Trophoblast cell (in vitro differentiated cells and primary cell): ENCODE measurements at regions not wholly inside any gene's neighbourhood (a gene's known extent, or its start where the extent isn't known, plus 50 kb on each side); places are given as distances from the start of the nearest gene placed in this dataset.
A peak's percentile ranks its signal among the peaks of the same experiment; 100 is the strongest.

Experiments used
- DNase-seq, 2 donors: peaks; one replicate each; pipeline ENCODE4 v3.0.0-alpha.2; 2016
- H2AFZ ChIP-seq: 2 replicates; pipeline ENCODE4 v1.6.1; 2013; ENCODE audit warnings: low read length, moderate library complexity, mild to moderate bottlenecking; ENCODE audit not compliant: insufficient read depth, poor library complexity
- H2AK5ac ChIP-seq: 2 replicates; pipeline ENCODE4 v1.6.1; 2013; ENCODE audit warnings: mild to moderate bottlenecking, low read length
- H2BK120ac ChIP-seq: 2 replicates; pipeline ENCODE4 v1.6.1; 2013; ENCODE audit warnings: low read length, mild to moderate bottlenecking, moderate library complexity; ENCODE audit not compliant: insufficient read depth, poor library complexity
- H2BK12ac ChIP-seq: 2 replicates; pipeline ENCODE4 v1.6.1; 2013; ENCODE audit warnings: mild to moderate bottlenecking, low read length, moderate library complexity
- H2BK5ac ChIP-seq: 2 replicates; pipeline ENCODE4 v1.6.1; 2013; ENCODE audit warnings: low read length, low read depth, moderate library complexity, mild to moderate bottlenecking; ENCODE audit not compliant: poor library complexity
- H3K14ac ChIP-seq: 2 replicates; pipeline ENCODE4 v1.6.1; 2013; ENCODE audit warnings: mild to moderate bottlenecking, low read length
- H3K18ac ChIP-seq: 2 replicates; pipeline ENCODE4 v1.6.1; 2013; ENCODE audit warnings: mild to moderate bottlenecking, low read length
- H3K23ac ChIP-seq: 2 replicates; pipeline ENCODE4 v1.6.1; 2013; ENCODE audit warnings: low read length
- H3K27ac ChIP-seq: 2 replicates; pipeline ENCODE4 v1.5.1; 2013; ENCODE audit warnings: low read depth, mild to moderate bottlenecking, inconsistent platforms, low read length, moderate library complexity
- H3K27me3 ChIP-seq: 2 replicates; pipeline ENCODE4 v1.6.1; 2013; ENCODE audit warnings: inconsistent platforms, mild to moderate bottlenecking, low read length, moderate library complexity; ENCODE audit not compliant: insufficient read depth
- H3K36me3 ChIP-seq, 2 experiments: 1 replicate in 1 of 2; 2 replicates in 1 of 2; pipeline ENCODE4 v1.6.1; 2013; ENCODE audit warnings: low read length in 2 of 2, mild to moderate bottlenecking in 2 of 2, moderate library complexity in 1 of 2; ENCODE audit not compliant: insufficient read depth in 2 of 2, control insufficient read depth in 1 of 2
- H3K4ac ChIP-seq: 2 replicates; pipeline ENCODE4 v1.6.1; 2013; ENCODE audit warnings: low read depth, mild to moderate bottlenecking, low read length, moderate library complexity
- H3K4me1 ChIP-seq, 2 experiments: 1 replicate in 1 of 2; 2 replicates in 1 of 2; pipeline ENCODE4 v1.6.1; 2013; ENCODE audit warnings: low read length in 2 of 2, mild to moderate bottlenecking in 2 of 2, moderate library complexity in 1 of 2; ENCODE audit not compliant: insufficient read depth in 2 of 2, control insufficient read depth in 1 of 2
- H3K4me2 ChIP-seq: 2 replicates; pipeline ENCODE4 v1.6.1; 2013; ENCODE audit warnings: inconsistent platforms, mild to moderate bottlenecking, low read length, moderate library complexity
- H3K4me3 ChIP-seq: 2 replicates; pipeline ENCODE4 v1.5.1; 2013; ENCODE audit warnings: mild to moderate bottlenecking, low read depth, low read length, inconsistent platforms
- H3K79me1 ChIP-seq: one replicate; pipeline ENCODE4 v1.6.1; 2013; ENCODE audit warnings: low read length
- H3K79me2 ChIP-seq: 2 replicates; pipeline ENCODE4 v1.6.1; 2013; ENCODE audit warnings: low read length, mild to moderate bottlenecking; ENCODE audit not compliant: control insufficient read depth, insufficient read depth, poor library complexity
- H3K9ac ChIP-seq: 2 replicates; pipeline ENCODE4 v1.6.1; 2013; ENCODE audit warnings: mild to moderate bottlenecking, low read length
- H3K9me3 ChIP-seq: 2 replicates; pipeline ENCODE4 v1.6.1; 2013; ENCODE audit warnings: low read depth, mild to moderate bottlenecking, control low read depth, inconsistent platforms, low read length; ENCODE audit not compliant: insufficient read depth
- H4K12ac ChIP-seq: 2 replicates; pipeline ENCODE4 v1.6.1; 2013; ENCODE audit warnings: low read depth, mild to moderate bottlenecking, low read length, moderate library complexity
- H4K8ac ChIP-seq: 2 replicates; pipeline ENCODE4 v1.6.1; 2013; ENCODE audit warnings: low read depth, mild to moderate bottlenecking, low read length, moderate library complexity
- H4K91ac ChIP-seq: one replicate; pipeline ENCODE4 v1.6.1; 2013; ENCODE audit warnings: low read depth, mild to moderate bottlenecking, low read length, moderate library complexity
- WGBS: extraction: QIAGEN DNeasy Blood & Tissue Kit; methylation state at CpG from one replicate; pipeline ENCODE4 v1.1.7; 2013; ENCODE audit warnings: missing lambda C conversion rate; ENCODE audit not compliant: insufficient read length, insufficient coverage; ENCODE audit errors: extremely low coverage; 5-methylcytosine and 5-hydroxymethylcytosine counted together

DNA sequence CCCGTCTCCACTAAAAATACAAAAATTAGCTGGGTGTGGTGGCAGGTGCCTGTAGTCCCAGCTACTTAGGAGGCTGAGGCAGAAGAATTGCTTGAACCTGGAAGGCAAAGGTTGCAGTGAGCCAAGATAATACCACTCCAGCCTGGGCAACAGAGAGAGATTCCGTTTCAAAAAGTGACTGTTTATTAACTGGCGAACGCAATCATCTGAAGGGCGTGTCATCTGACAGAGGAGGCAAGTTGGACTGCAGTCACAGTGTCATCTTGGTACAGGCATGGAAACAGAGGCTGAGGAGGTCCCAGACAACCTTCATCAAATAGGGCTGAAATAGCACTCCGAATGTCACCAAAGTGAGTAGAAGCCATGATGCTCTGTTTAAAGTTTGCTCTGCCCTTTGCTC is 75.3 kb upstream of the NFE2L3 start:
- H2AFZ ChIP-seq = no peak overlapping the region

DNA sequence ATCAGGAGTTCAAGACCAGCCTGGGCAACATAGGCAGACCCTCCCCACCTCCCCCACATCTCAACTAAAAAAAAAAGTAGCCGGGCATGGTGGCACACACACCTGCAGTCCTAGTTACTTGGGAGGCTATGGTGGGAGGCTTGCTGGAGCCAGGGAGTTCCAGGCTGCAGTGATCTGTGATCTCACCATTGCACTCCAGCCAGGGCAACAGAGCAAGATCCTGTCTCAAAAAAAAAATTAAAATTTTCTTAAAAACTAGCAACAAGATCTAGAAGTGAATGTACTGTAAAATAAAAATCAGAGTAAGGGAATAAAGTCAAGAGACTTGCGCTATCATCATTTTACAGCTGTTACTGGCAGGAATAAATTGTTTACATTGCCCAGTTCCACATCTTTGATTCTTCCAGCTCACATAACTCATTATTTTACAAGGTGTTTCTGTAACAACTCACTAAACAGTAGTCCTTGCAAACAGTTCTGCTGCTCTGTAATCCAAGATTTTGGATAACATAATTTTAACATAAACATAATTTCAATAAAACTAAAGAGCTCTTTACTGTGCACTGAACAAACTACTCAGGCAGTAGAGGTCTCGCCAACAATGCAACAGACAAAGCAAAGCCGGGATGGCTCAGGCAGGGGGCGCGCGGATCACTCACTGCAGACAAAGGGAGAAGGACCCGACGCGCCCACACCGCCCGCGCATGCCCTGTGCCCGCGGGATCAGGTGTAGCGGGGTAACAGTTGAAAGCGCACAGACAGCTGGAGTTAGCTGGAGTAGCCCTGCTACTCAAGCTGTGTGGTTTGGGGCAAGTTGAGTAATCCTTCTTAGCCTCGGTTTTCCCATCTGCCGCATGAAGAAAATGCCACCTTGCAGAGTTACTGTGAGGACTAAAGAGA is 73.3 kb upstream of the NFE2L3 start:
- Histone ChIP-seq H2AK5ac (no peak overlapping the region), H4K8ac (no peak overlapping the region), H3K18ac (no peak overlapping the region), H3K9me3 (no peaks in the 10 kb centered on the region), H3K27ac (no peak overlapping the region), H2AFZ (no peak overlapping the region), H3K79me1 (peaks cover 7% of the 10 kb centered on the region), H2BK5ac (no peak overlapping the region), H3K27me3 (no peaks in the 10 kb centered on the region), H3K79me2 (no peaks in the 10 kb centered on the region), H3K36me3 (no peaks in the 10 kb centered on the region), H3K4me2 (peak overlapping the region; percentile 54), H2BK12ac (no peak overlapping the region), H3K4ac (no peak overlapping the region), H2BK120ac (no peak overlapping the region), H4K91ac (no peak overlapping the region), H3K14ac (peak overlapping the region; percentile 29), H4K12ac (no peak overlapping the region), H3K9ac (no peak overlapping the region), H3K4me1 (peaks cover 7 to 10% of the 10 kb centered on the region in 2 experiments), H3K4me3 (no peak overlapping the region), H3K23ac (no peak overlapping the region)
- peak; percentile 31 to 70 for DNase-seq
- no CpG with 5 or more reads among the region's 19 CpGs for WGBS

More for the DNA sequence above, 75.3 kb upstream of the NFE2L3 start:
- no peaks in the 10 kb centered on the region for H3K9me3 ChIP-seq
- no peak overlapping the region for H2BK5ac ChIP-seq
- no peak overlapping the region for H4K91ac ChIP-seq
- H3K23ac ChIP-seq = no peak overlapping the region
- no peak overlapping the region for H4K12ac ChIP-seq
- H4K8ac ChIP-seq = no peak overlapping the region
- no peaks in the 10 kb centered on the region for H3K27me3 ChIP-seq
- no peak overlapping the region for H3K4me2 ChIP-seq
- H3K4me3 ChIP-seq = no peak overlapping the region
- no peak overlapping the region for H3K9ac ChIP-seq
- no peak overlapping the region for H3K18ac ChIP-seq
- no peak overlapping the region for H3K4ac ChIP-seq
- no peaks in the 10 kb centered on the region for H3K79me2 ChIP-seq
- no peak overlapping the region for H2BK120ac ChIP-seq
- DNase-seq = no peak
- no peaks in the 10 kb centered on the region for H3K36me3 ChIP-seq
- peaks cover 2% of the 10 kb centered on the region for H3K79me1 ChIP-seq
- H3K4me1 ChIP-seq = peaks cover 0 to 4% of the 10 kb centered on the region in 2 experiments
- no CpG with 5 or more reads among the region's 6 CpGs for WGBS
- no peak overlapping the region for H2BK12ac ChIP-seq
- no peak overlapping the region for H2AK5ac ChIP-seq
- no peak overlapping the region for H3K14ac ChIP-seq
- no peak overlapping the region for H3K27ac ChIP-seq

DNA sequence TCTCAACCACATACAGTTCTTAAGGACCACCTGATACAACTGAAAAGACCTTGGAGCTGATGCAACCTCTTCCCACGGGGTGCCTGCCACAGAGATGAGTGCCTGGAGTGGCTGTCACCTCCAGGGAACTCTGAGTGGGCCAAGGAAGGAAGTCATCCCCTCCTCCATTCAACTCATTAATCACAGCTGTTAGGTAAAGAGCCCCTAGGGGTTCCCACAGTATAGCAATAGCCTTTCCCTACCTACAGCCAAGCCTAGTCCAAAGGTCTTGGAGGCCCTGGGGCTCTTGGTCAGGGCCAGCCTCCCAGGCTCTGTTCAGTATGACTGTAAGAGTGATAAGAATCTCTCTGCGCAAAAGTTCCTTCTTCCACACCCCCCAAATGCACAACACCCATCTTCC is 70.4 kb upstream of the NFE2L3 start:
- no CpG with 5 or more reads among the region's 2 CpGs for WGBS
- Histone ChIP-seq H3K23ac (no peak overlapping the region), H3K4ac (no peak overlapping the region)

DNA sequence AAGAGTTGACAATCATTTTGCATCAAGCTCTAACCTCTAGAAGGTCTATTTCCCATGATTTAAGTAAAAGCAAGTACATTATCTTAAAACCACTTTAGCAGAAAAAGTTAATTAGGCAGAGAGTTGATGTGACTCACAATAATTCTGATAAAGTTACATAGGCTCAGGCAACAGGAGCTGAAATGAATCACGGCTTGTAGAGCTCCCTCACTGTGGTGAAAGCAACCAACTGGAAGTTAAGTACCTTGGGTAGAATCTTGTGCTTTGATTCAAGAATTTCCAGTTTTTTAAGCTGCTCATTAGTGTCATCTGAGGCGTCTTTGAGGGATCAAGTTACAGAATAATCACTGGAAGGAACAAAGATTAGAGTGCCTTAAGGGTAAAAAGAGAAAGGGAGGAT is 68.9 kb upstream of the NFE2L3 start:
- WGBS = no CpG with 5 or more reads among the region's 2 CpGs
- H3K79me2 ChIP-seq = peaks cover 2% of the 10 kb centered on the region

More for the DNA sequence above, 70.4 kb upstream of the NFE2L3 start:
- Histone ChIP-seq H2BK5ac (no peak overlapping the region), H4K8ac (no peak overlapping the region), H3K14ac (no peak overlapping the region), H3K9me3 (no peaks in the 10 kb centered on the region), H4K12ac (no peak overlapping the region), H3K79me2 (no peaks in the 10 kb centered on the region), H4K91ac (no peak overlapping the region), H2BK12ac (no peak overlapping the region), H3K36me3 (no peaks in the 10 kb centered on the region), H3K9ac (no peak overlapping the region), H3K79me1 (peaks cover 12% of the 10 kb centered on the region), H3K27ac (peak overlapping the region; percentile 74), H3K4me1 (peaks cover 7 to 10% of the 10 kb centered on the region in 2 experiments), H3K18ac (no peak overlapping the region), H3K4me3 (no peak overlapping the region), H3K4me2 (no peak overlapping the region), H2AFZ (no peak overlapping the region), H2AK5ac (no peak overlapping the region), H2BK120ac (no peak overlapping the region), H3K27me3 (no peaks in the 10 kb centered on the region)
- peak in 1 of 2 donors; percentile 35 for DNase-seq

More for the DNA sequence above, 68.9 kb upstream of the NFE2L3 start:
- no peak overlapping the region for H4K12ac ChIP-seq
- no peak overlapping the region for H3K4me3 ChIP-seq
- peak; percentile 44 to 62 for DNase-seq
- H3K36me3 ChIP-seq = no peaks in the 10 kb centered on the region
- H3K4me2 ChIP-seq = no peak overlapping the region
- no peak overlapping the region for H3K18ac ChIP-seq
- no peak overlapping the region for H2AK5ac ChIP-seq
- H2BK12ac ChIP-seq = no peak overlapping the region
- H4K8ac ChIP-seq = no peak overlapping the region
- H3K27me3 ChIP-seq = no peaks in the 10 kb centered on the region
- H3K4ac ChIP-seq = no peak overlapping the region
- no peak overlapping the region for H3K14ac ChIP-seq
- H3K9ac ChIP-seq = no peak overlapping the region
- no peak overlapping the region for H2AFZ ChIP-seq
- H4K91ac ChIP-seq = no peak overlapping the region
- H3K79me1 ChIP-seq = peaks cover 16% of the 10 kb centered on the region
- no peak overlapping the region for H2BK120ac ChIP-seq
- H3K4me1 ChIP-seq = peaks cover 9 to 10% of the 10 kb centered on the region in 2 experiments
- no peak overlapping the region for H2BK5ac ChIP-seq
- no peak overlapping the region for H3K23ac ChIP-seq
- no peaks in the 10 kb centered on the region for H3K9me3 ChIP-seq
- peak overlapping the region; percentile 43 for H3K27ac ChIP-seq
